PC-9 (cell line): ENCODE measurements at regions not wholly inside any gene's neighbourhood (a gene's known extent, or its start where the extent isn't known, plus 50 kb on each side); places are given as distances from the start of the nearest gene placed in this dataset.

Experiments
- BruUV-seq: library from RNA; stranded (reverse); fragments of 400-500 nt; replicated peaks from 2 replicates; lab custom pipeline; 2021; lab: Mats Ljungman, UMichigan
- CTCF ChIA-PET: fragments of 300-600 bp; sonication (Branson Sonifier 250); formaldehyde crosslinking; loops from one replicate; lab custom pipeline; 2022; ENCODE audit warnings: antibody characterized with exemption; lab: Charles Lee
- POLR2A ChIA-PET: fragments of 300-600 bp; sonication (Branson Sonifier 250); formaldehyde crosslinking; loops from one replicate; lab custom pipeline; 2022; ENCODE audit warnings: antibody characterized with exemption; ENCODE audit not compliant: unreplicated experiment; lab: Charles Lee
- DNase-seq, 2 experiments: peaks; one replicate each; pipeline versions ENCODE4 v3.0.0 to v3.0.0-alpha.2; 2015 to 2022; ENCODE audit warnings: mixed read lengths in 1 of 2
- H2AFZ ChIP-seq: fragments of 200-600 bp; sonication (generic); 2 replicates; pipeline ENCODE4 v1.8.1; 2017; ENCODE audit warnings: antibody characterized with exemption
- H3F3A ChIP-seq: fragments of 200-600 bp; sonication (generic); 2 replicates; pipeline ENCODE4 v1.8.1; 2017; ENCODE audit warnings: antibody characterized with exemption, mild to moderate bottlenecking, low read depth; ENCODE audit not compliant: insufficient read depth
- H3K27ac ChIP-seq: fragments of 200-600 bp; sonication (generic); 2 replicates; pipeline ENCODE4 v1.6.1; 2016; ENCODE audit warnings: mixed run types
- H3K27me3 ChIP-seq: fragments of 200-600 bp; sonication (generic); 2 replicates; pipeline ENCODE4 v1.6.1; 2016; ENCODE audit warnings: low read depth, mixed run types; ENCODE audit not compliant: insufficient read depth
- H3K36me3 ChIP-seq: fragments of 200-600 bp; sonication (generic); 2 replicates; pipeline ENCODE4 v1.6.1; 2016; ENCODE audit warnings: low read depth, mixed run types
- H3K4me1 ChIP-seq: fragments of 200-600 bp; sonication (generic); replicated peaks from 2 replicates; pipeline ENCODE4 v1.6.1; 2016; ENCODE audit warnings: mixed run types; ENCODE audit not compliant: insufficient read depth
- H3K4me2 ChIP-seq: fragments of 200-600 bp; sonication (generic); 2 replicates; pipeline ENCODE4 v1.6.1; 2017; ENCODE audit warnings: mixed run types
- H3K4me3 ChIP-seq: fragments of 200-600 bp; sonication (generic); 2 replicates; pipeline ENCODE4 v1.6.1; 2016; ENCODE audit warnings: mixed run types
- H3K79me2 ChIP-seq: fragments of 200-600 bp; sonication (generic); 2 replicates; pipeline ENCODE4 v1.6.1; 2017; ENCODE audit warnings: low read depth, mixed run types
- H3K9me2 ChIP-seq: fragments of 200-600 bp; sonication (generic); 2 replicates; pipeline ENCODE4 v1.8.1; 2017; ENCODE audit warnings: mild to moderate bottlenecking; ENCODE audit not compliant: insufficient read depth
- H3K9me3 ChIP-seq: fragments of 200-600 bp; sonication (generic); 2 replicates; pipeline ENCODE4 v1.8.1; 2016; ENCODE audit warnings: low read depth; ENCODE audit not compliant: insufficient read depth
- H4K20me1 ChIP-seq: fragments of 200-600 bp; sonication (generic); 2 replicates; pipeline ENCODE4 v1.8.1; 2017; ENCODE audit not compliant: insufficient read depth
- EZH2 ChIP-seq: fragments of 200-600 bp; sonication (generic); IDR thresholded peaks from 2 replicates; pipeline ENCODE4 v1.8.0; 2017; ENCODE audit warnings: antibody characterized with exemption, low read depth
- intact Hi-C: fragments of 100-400 bp; cut with micrococcal nuclease; formaldehyde crosslinking; loops from one replicate; pipeline ENCODE4 v1.10.0; 2022; ENCODE audit not compliant: unreplicated experiment
- TF ChIP-seq, protein P1 (sequence below): fragments of 200-600 bp; sonication (generic); conservative IDR thresholded peaks from 2 replicates; pipeline ENCODE4 v1.6.1; 2017; ENCODE audit warnings: mixed run types, antibody characterized with exemption, mild to moderate bottlenecking, moderate library complexity

DNA sequence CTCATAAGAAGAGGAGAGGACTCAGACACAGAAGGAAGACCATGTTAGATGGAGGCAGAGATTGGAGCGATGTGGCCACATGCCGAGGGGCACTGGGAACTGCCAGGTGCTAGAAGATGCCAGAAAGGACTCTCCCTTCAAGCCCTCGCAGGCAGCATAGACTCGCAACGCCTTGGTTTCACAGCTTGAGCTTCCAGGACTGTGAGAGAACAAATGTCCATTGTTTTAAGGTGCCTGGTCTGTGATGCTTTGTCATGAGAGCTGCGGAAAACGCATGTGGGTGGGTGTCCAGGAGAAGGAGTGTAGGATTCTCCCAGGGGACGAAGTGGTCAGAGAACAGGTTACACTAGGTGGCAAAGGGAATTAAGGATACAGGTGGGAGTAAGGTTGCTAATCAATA lies 125.9 kb upstream of the USP29 start:
- Histone ChIP-seq H3K27me3 (peaks cover 81% of the 10 kb centered on the region), H3K79me2 (no peaks in the 10 kb centered on the region), H4K20me1 (no peaks in the 10 kb centered on the region), H2AFZ (no peak overlapping the region), H3F3A (no peaks in the 10 kb centered on the region), H3K36me3 (no peaks in the 10 kb centered on the region), H3K4me3 (no peak overlapping the region), H3K4me2 (no peak overlapping the region), H3K9me2 (no peaks in the 10 kb centered on the region), H3K4me1 (no peaks in the 10 kb centered on the region), H3K27ac (no peak overlapping the region), H3K9me3 (no peaks in the 10 kb centered on the region)
- BruUV-seq = no TSS peak
- DNase-seq = no peak
- intact Hi-C loops = no loop called here
- ChIA-PET CTCF (no interaction called here), POLR2A (no interaction called here)
- TF ChIP-seq, protein P1, sequence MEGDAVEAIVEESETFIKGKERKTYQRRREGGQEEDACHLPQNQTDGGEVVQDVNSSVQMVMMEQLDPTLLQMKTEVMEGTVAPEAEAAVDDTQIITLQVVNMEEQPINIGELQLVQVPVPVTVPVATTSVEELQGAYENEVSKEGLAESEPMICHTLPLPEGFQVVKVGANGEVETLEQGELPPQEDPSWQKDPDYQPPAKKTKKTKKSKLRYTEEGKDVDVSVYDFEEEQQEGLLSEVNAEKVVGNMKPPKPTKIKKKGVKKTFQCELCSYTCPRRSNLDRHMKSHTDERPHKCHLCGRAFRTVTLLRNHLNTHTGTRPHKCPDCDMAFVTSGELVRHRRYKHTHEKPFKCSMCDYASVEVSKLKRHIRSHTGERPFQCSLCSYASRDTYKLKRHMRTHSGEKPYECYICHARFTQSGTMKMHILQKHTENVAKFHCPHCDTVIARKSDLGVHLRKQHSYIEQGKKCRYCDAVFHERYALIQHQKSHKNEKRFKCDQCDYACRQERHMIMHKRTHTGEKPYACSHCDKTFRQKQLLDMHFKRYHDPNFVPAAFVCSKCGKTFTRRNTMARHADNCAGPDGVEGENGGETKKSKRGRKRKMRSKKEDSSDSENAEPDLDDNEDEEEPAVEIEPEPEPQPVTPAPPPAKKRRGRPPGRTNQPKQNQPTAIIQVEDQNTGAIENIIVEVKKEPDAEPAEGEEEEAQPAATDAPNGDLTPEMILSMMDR = no peak
- TF ChIP-seq EZH2 = no peak

DNA sequence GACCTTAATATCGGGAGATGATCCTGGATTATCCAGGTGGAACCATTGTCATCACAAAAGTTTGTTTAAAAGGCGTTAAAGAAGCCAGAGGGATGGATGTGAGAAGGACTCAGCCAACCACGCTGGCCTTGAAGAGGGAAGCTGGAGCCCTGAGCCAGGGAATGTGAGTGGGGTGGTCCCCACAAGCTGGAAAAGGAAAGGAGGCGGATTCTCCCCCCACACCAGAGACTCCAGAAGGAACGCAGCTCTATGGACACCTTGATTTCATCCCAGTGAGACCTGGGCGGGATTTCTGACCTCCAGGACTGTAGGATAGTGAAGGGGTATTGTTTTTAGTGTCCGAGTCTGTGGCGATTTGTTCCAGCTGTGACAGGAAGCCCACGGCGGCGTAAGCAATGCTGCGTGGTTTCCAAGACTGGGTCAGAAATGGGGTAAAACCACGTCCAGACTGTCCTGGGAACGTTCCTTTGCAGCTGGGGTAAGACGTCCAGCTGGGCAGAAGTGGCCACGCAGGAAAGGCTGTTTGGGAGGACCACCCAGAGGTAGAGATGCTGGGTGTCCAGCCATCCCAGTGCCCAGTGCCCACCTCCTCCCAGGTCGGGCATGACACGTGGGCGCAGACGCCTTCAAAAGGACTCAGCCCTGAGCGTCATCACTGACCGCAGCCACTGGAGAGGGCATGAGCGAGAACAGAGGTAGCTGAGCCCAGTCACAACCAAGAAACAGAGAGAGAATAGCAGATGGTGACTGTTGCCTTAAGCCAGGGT lies 125.4 kb upstream of the USP29 start:
- CTCF ChIA-PET = no interaction called here
- POLR2A ChIA-PET = no interaction called here

DNA sequence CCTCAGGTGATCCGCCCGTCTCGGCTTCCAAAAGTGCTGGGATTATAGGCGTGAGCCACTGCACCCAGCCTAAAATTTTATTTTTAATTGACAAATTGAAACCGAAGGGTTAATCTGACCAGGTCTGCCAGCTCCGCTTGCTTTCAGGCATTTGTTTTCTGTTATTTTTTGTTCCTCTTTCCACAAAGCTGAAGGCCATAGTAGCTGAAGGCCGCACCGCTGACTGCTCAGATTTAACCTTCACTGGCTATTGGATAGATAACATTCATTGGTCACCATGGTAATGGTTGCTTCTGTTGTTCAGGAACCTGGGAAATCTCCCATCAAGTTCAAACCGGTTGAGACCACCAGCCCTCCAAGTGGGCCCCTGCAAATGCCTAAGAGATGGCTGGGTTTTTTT lies 124.5 kb upstream of the USP29 start:
- Histone ChIP-seq H3K27me3 (peaks cover 83% of the 10 kb centered on the region), H3K36me3 (no peaks in the 10 kb centered on the region), H3K9me3 (no peaks in the 10 kb centered on the region), H3K4me1 (no peaks in the 10 kb centered on the region), H4K20me1 (no peaks in the 10 kb centered on the region), H3F3A (no peaks in the 10 kb centered on the region), H3K9me2 (no peaks in the 10 kb centered on the region), H3K4me3 (no peak overlapping the region), H2AFZ (no peak overlapping the region), H3K79me2 (no peaks in the 10 kb centered on the region), H3K4me2 (no peak overlapping the region), H3K27ac (no peak overlapping the region)
- TF ChIP-seq, protein P1 = no peak
- no peak for TF ChIP-seq EZH2
- ChIA-PET CTCF (no interaction called here), POLR2A (no interaction called here)
- no TSS peak for BruUV-seq
- intact Hi-C loops = no loop called here
- DNase-seq = no peak

More for the DNA sequence above, 125.4 kb upstream of the USP29 start:
- DNase-seq = no peak
- Histone ChIP-seq H3K27me3 (peaks cover 83% of the 10 kb centered on the region), H3K9me3 (no peaks in the 10 kb centered on the region), H4K20me1 (no peaks in the 10 kb centered on the region), H2AFZ (no peak overlapping the region), H3K27ac (no peak overlapping the region), H3K9me2 (no peaks in the 10 kb centered on the region), H3K36me3 (no peaks in the 10 kb centered on the region), H3K4me1 (no peaks in the 10 kb centered on the region), H3K4me2 (no peak overlapping the region), H3K79me2 (no peaks in the 10 kb centered on the region), H3F3A (no peaks in the 10 kb centered on the region), H3K4me3 (no peak overlapping the region)
- BruUV-seq = no TSS peak
- intact Hi-C loops = no loop called here
- TF ChIP-seq, protein P1 = no peak
- no peak for TF ChIP-seq EZH2
